ENCODE measurements at regions not wholly inside any gene's neighbourhood (a gene's known extent, or its start where the extent isn't known, plus 50 kb on each side); places are given as distances from the start of the nearest gene placed in this dataset.

DNA sequence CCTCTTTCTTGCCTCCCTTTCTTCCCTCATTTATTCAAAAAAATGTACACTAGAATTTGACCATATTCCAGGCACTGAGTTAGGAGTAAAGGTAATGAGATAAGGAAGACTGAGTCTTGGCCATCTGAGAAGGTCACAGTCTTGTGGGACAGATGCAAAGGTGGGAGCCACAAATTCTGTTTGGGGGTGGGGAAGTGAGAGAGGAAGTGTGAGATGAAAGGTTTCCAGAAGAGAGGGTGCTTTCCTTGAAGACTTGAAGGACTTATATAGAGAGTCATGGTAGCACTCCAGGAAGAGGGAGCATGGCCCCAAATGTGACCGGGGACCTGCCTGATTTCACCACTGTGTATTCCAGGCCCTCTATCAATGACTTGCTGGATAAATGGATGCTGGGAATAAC is 320.6 kb downstream of the LPIN1 start:
- FAIRE-seq (no peak), DNase-seq (ENCODE audit: insufficient read length) (no peak)
- no peak for TF ChIP-seq POLR2A (IDR thresholded peaks at IDR 0.05; ENCODE audit: low read depth, low read length)
- TF ChIP-seq TAF1 (IDR thresholded peaks at IDR 0.05; ENCODE audit: borderline replicate concordance, low read depth, low read length), result no peak
- no peak for TF ChIP-seq POLR2AphosphoS5 (IDR thresholded peaks at IDR 0.05; ENCODE audit: low read depth, low read length)

DNA sequence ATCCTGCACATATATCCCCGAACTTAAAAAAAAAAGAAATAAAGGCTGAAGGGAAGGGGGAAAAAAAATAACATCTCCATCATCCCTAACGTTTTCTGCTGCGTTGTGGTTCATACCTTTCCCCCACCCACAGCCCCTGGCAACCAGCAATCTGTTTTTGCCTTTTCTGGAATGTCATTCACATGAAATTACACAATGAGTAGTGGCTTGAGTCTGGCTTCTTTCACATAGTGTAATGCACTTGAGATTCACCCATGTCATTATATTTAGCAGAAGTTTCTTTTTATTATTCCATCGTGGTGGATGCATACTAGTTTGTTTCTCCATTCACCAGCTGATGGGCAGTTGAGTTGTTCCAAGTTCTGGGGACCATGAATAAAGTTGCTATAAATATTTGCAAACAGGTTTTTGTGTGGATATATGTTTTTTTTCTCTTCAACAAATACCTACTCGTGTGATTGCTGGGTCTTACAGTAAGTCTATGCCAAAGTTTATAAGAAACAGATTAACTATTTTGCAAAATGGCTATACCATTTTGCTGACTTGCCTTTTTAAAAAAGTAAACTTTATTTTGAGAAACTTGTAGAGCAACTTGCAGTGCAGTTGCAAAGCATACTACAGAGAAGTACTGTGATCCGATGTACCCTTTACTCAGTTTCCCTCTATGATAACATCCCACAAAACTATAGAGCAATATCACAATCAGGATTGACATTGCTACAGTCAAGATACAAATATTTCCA is 322.5 kb downstream of the LPIN1 start:
- FAIRE-seq (no peak), DNase-seq (ENCODE audit: insufficient read length) (no peak)
- TF ChIP-seq POLR2AphosphoS5 (IDR thresholded peaks at IDR 0.05; ENCODE audit: low read depth, low read length) (no peak), POLR2A (IDR thresholded peaks at IDR 0.05; ENCODE audit: low read depth, low read length) (no peak), TAF1 (IDR thresholded peaks at IDR 0.05; ENCODE audit: borderline replicate concordance, low read depth, low read length) (no peak)

DNA sequence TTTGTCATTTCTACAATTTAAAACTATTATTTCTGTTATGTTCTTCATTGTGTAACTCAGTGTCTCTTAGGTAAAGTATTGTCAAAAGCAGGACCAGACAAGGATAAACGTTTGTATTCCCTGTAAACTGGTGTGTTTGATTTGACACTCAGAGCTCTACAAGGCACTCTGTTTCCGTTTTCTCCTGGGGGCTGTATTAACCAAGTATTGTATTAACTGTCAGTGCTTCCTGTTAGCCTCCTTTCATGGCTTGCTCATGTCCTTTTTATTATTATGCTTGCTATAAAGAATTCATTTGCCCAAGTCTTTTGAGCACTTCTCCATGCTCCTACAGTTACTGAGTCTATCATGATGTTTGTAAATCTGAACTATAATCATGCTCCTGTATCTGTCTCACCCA is 323.7 kb downstream of the LPIN1 start:
- DNase-seq (ENCODE audit: insufficient read length) (no peak), FAIRE-seq (no peak)
- no peak for TF ChIP-seq TAF1 (IDR thresholded peaks at IDR 0.05; ENCODE audit: borderline replicate concordance, low read depth, low read length)
- no peak for TF ChIP-seq POLR2AphosphoS5 (IDR thresholded peaks at IDR 0.05; ENCODE audit: low read depth, low read length)
- TF ChIP-seq POLR2A (IDR thresholded peaks at IDR 0.05; ENCODE audit: low read depth, low read length), result no peak

DNA sequence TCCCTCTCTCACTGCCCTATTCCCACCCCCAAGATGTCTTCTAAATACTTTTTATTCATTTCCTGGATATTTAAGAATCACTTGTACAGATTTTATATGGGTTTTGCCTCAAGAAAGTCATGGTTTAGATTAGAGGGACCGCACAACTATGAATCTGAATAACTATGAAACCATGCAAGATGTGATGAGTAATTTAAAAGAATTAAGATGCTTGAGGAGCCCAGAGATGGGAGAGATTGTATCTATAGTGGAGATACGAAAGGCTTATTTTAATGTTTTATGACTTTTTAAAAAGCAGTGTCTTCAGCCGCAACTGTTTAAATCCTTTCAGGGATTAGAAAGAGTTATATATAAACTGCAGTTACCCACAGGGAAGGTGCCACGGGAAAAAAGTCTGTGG is 324.1 kb downstream of the LPIN1 start:
- no peak for FAIRE-seq
- no peak for TF ChIP-seq POLR2AphosphoS5 (IDR thresholded peaks at IDR 0.05; ENCODE audit: low read depth, low read length)
- TF ChIP-seq POLR2A (IDR thresholded peaks at IDR 0.05; ENCODE audit: low read depth, low read length), result no peak
- no peak for TF ChIP-seq TAF1 (IDR thresholded peaks at IDR 0.05; ENCODE audit: borderline replicate concordance, low read depth, low read length)

DNA sequence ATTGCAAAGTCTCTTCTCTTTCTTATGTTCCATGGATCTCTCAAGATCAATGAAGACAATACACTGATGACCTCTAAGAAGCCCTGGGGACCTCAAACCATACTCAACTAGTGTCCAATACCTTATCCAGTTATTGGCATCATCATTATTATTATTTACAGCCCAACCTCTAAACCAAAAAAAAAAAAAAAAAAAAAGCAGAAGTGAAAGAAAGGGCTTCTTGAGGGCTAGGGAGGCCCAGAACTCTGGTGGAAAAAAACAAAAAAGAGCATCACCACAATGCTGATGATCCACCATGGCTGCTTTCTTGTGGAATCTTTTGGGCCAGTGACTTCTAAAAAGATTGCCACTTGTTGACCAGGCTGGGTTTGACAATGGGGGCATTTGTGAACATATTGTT is 324.9 kb downstream of the LPIN1 start:
- FAIRE-seq (peak; percentile 73), DNase-seq (ENCODE audit: insufficient read length) (peak; percentile 22)
- no peak for TF ChIP-seq TAF1 (IDR thresholded peaks at IDR 0.05; ENCODE audit: borderline replicate concordance, low read depth, low read length)
- TF ChIP-seq POLR2A (IDR thresholded peaks at IDR 0.05; ENCODE audit: low read depth, low read length), result no peak
- TF ChIP-seq POLR2AphosphoS5 (IDR thresholded peaks at IDR 0.05; ENCODE audit: low read depth, low read length), result no peak

More for the DNA sequence above, 324.1 kb downstream of the LPIN1 start:
- DNase-seq (ENCODE audit: insufficient read length), result no peak

DNA sequence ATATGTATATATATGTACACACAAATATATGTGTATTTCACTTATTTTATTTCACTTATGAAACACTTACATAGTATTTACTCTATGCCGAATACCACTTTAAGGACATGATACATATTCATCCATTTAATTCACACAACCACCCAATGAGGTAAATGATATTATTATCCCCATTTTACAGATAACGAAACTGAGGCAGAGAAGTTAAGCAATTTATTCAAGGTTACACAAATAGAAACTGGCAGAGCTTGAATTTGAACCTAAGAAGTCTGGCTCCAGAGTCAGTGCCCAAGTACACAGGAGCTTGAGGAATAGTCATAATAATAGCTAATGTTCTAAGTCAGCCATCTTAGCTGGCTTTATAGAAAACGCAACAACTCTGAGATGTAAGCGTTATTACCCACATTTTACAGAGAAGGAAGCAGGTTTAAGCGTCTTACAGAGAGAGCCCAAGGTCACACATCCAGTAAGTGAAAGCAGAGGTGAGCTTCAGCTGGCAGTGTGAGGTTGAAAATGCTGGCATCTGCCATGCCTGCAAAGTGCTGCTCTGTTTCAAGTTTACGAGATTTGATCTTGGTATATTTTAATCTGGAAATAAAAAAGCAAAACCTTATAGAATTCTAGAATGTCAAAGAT is 326.9 kb downstream of the LPIN1 start:
- TF ChIP-seq TAF1 (IDR thresholded peaks at IDR 0.05; ENCODE audit: borderline replicate concordance, low read depth, low read length) (no peak), POLR2AphosphoS5 (IDR thresholded peaks at IDR 0.05; ENCODE audit: low read depth, low read length) (no peak), POLR2A (IDR thresholded peaks at IDR 0.05; ENCODE audit: low read depth, low read length) (no peak)

DNA sequence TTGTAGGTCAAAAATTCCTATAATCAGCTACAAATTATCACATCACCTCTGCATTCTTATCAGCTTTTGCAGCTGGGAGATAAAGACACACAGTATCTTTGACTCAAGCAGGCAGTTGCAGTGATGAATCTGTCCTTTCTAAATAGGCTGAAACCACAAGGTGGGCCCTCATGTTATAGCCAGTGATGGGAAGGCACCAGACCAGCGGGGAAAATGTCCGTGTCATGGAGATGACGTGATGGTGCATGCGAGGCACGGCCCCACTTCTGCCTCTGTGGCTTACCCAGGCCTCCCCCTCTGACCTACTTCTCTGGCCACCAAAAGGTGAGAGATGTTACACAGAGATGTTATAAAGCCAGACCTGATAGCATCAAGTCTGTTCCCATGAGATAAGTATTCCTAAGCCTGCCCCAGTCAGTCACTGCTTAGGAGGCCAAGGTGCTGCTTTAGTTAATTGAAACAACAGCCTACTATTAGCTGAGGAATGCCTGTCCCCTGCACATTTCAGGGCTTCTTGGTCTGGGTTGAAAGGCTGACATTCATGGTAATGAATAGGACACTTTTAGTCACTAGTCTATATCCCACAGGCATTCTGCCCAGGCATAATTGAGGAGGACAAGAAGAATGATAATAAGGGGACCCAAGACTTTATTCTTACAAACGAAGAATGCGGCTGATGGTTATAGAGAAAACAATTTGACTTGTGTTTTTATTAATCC is 327.9 kb downstream of the LPIN1 start:
- DNase-seq (ENCODE audit: insufficient read length) (no peak), FAIRE-seq (peak; percentile 27)
- TF ChIP-seq POLR2AphosphoS5 (IDR thresholded peaks at IDR 0.05; ENCODE audit: low read depth, low read length), result no peak
- TF ChIP-seq TAF1 (IDR thresholded peaks at IDR 0.05; ENCODE audit: borderline replicate concordance, low read depth, low read length), result no peak
- no peak for TF ChIP-seq POLR2A (IDR thresholded peaks at IDR 0.05; ENCODE audit: low read depth, low read length)

More for the DNA sequence above, 326.9 kb downstream of the LPIN1 start:
- FAIRE-seq (peak; percentile 44), DNase-seq (ENCODE audit: insufficient read length) (no peak)

DNA sequence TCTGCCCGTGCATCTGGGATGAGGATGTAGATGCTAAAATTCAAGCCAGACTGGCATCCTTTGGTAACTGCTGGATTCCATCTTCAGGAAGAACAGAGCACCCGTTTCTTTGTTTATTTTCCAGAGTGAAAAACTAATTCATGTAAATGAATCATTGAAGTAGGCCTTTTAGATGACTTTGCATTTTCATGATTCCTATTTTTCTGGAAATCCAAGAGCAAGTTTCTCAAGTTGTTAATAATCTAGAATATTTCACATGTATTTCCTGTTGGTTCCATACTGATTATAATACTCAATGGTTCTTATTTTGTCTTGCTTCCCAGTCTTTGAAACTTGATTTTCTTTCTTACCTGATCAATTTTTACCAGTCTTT is 328.4 kb downstream of the LPIN1 start:
- DNase-seq (ENCODE audit: insufficient read length), result no peak
- no peak for FAIRE-seq
- no peak for TF ChIP-seq TAF1 (IDR thresholded peaks at IDR 0.05; ENCODE audit: borderline replicate concordance, low read depth, low read length)
- no peak for TF ChIP-seq POLR2A (IDR thresholded peaks at IDR 0.05; ENCODE audit: low read depth, low read length)
- TF ChIP-seq POLR2AphosphoS5 (IDR thresholded peaks at IDR 0.05; ENCODE audit: low read depth, low read length), result no peak

DNA sequence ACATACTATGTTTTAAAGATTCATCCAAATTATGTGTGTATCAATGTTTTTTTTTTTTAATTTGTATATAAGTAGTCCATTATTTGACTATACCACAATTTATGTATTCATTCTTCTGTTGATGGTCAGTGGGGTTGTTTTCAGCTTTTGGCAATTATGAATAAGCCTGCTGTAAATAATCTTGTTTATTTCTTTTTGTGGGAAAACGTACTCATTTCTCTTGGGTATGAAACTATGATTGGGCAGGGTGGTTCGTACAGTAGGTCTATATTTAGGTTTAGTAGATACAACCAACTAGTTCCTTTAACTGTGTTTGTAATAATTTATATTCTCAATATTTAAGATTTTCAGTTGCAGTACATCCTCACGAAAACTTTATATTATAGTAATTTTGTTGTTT is 329.2 kb downstream of the LPIN1 start:
- no peak for TF ChIP-seq POLR2A (IDR thresholded peaks at IDR 0.05; ENCODE audit: low read depth, low read length)
- no peak for TF ChIP-seq POLR2AphosphoS5 (IDR thresholded peaks at IDR 0.05; ENCODE audit: low read depth, low read length)
- TF ChIP-seq TAF1 (IDR thresholded peaks at IDR 0.05; ENCODE audit: borderline replicate concordance, low read depth, low read length), result no peak
- FAIRE-seq, result no peak

DNA sequence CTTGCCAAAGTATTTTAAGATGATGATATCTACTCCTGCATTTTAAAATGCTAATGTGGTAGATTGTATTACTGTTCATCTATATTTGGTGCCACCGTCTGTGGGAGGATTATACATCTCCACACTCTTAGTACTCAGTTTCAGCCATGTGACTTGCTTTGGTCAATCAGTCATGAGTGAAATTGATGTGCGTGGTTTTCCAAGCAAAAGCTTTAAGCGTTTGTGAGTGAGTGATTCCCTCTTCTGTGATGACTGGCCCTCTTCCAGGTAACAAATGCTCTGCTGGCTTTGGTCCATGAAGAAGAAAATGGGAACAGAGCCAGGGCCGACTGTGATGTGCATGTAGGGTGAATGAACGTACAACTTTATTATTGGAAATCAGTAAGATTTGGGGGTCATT is 330.4 kb downstream of the LPIN1 start:
- TF ChIP-seq TAF1 (IDR thresholded peaks at IDR 0.05; ENCODE audit: borderline replicate concordance, low read depth, low read length) (no peak), POLR2AphosphoS5 (IDR thresholded peaks at IDR 0.05; ENCODE audit: low read depth, low read length) (no peak), POLR2A (IDR thresholded peaks at IDR 0.05; ENCODE audit: low read depth, low read length) (no peak)
- DNase-seq (ENCODE audit: insufficient read length) (no peak), FAIRE-seq (peak; percentile 30)

More for the DNA sequence above, 329.2 kb downstream of the LPIN1 start:
- no peak for DNase-seq (ENCODE audit: insufficient read length)

DNA sequence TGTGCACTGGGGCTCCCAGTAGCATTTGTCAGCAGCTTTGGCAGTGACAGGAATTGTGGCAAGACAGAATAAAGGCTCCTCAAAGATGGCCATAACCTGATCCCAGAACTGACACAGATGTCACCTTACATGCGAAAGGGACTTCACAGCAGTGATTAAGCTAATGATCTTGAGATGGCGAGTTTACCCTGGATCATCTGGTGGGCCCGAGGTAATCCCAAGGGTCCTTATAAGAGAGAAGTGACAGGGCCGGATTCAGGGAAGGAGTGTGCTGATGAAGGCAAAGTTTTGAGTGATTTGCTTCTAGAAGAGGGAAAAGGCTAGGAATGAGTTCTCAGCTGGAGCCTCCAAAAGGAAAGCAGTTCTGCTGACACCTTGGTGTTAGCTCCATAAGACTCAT is 333.9 kb downstream of the LPIN1 start:
- no peak for TF ChIP-seq POLR2AphosphoS5 (IDR thresholded peaks at IDR 0.05; ENCODE audit: low read depth, low read length)
- no peak for TF ChIP-seq POLR2A (IDR thresholded peaks at IDR 0.05; ENCODE audit: low read depth, low read length)
- TF ChIP-seq TAF1 (IDR thresholded peaks at IDR 0.05; ENCODE audit: borderline replicate concordance, low read depth, low read length), result no peak
- DNase-seq (ENCODE audit: insufficient read length) (no peak), FAIRE-seq (no peak)
